Vagina (tissue), 2 donors: ENCODE measurements at regions not wholly inside any gene's neighbourhood (a gene's known extent, or its start where the extent isn't known, plus 50 kb on each side); places are given as distances from the start of the nearest gene placed in this dataset.

Experiments used
- CTCF ChIP-seq, 3 experiments: fragments of 450-650 bp in 2 of 3; fragments of 200-600 bp in 1 of 3; sonication (generic) in 1 of 3; IDR thresholded peaks; one replicate each; pipeline ENCODE4 v1.5.1; 2017 to 2019; ENCODE audit warnings: antibody characterized with exemption in 3 of 3, mild to moderate bottlenecking in 2 of 3, moderate library complexity in 2 of 3
- POLR2A ChIP-seq, 2 donors: fragments of 450-650 bp; IDR thresholded peaks; one replicate each; pipeline ENCODE4 v1.6.1; 2017; ENCODE audit warnings: antibody characterized with exemption in 2 of 2, mild to moderate bottlenecking in 2 of 2, moderate library complexity in 2 of 2
- POLR2AphosphoS5 ChIP-seq, 2 donors: sonication (generic); formaldehyde crosslinking; IDR thresholded peaks; one replicate each; pipeline ENCODE4 v1.9.0; 2017; ENCODE audit warnings: antibody characterized with exemption in 2 of 2, mild to moderate bottlenecking in 2 of 2, low read depth in 1 of 2; ENCODE audit not compliant: insufficient read depth in 1 of 2

GRCh38 chr4:24703298-24703697 lies 92.1 kb upstream of the SOD3 start:
- TF ChIP-seq CTCF (IDR thresholded peaks at IDR 0.05) (no peak), POLR2A (IDR thresholded peaks at IDR 0.05) (no peak), POLR2AphosphoS5 (IDR thresholded peaks at IDR 0.05; ENCODE audit: insufficient read depth in 1 of 2, low read depth in 1 of 2) (no peak)
